ENCODE measurements at regions not wholly inside any gene's neighbourhood (a gene's known extent, or its start where the extent isn't known, plus 50 kb on each side); places are given as distances from the start of the nearest gene placed in this dataset.

DNA sequence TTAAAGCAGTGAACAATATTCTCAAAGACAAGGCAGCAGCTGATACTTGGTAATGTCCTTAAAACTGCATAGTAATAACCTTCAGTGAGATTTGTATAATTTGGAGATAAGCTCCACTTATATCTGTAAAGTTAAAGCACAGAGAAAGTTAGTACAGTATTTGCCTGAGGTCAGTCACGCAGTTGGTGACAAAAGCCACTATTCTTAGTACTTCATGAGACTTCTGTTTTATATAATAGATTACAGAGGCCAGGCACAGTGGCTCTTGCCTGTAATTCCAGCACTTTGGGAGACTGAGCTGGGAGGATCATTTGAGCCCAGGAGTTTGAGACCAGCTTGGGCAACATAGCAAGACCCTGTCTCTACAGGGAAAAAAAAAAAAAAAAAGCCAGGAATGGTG lies 266.4 kb upstream of the DMRT1 start:
- TF ChIP-seq, protein P1, sequence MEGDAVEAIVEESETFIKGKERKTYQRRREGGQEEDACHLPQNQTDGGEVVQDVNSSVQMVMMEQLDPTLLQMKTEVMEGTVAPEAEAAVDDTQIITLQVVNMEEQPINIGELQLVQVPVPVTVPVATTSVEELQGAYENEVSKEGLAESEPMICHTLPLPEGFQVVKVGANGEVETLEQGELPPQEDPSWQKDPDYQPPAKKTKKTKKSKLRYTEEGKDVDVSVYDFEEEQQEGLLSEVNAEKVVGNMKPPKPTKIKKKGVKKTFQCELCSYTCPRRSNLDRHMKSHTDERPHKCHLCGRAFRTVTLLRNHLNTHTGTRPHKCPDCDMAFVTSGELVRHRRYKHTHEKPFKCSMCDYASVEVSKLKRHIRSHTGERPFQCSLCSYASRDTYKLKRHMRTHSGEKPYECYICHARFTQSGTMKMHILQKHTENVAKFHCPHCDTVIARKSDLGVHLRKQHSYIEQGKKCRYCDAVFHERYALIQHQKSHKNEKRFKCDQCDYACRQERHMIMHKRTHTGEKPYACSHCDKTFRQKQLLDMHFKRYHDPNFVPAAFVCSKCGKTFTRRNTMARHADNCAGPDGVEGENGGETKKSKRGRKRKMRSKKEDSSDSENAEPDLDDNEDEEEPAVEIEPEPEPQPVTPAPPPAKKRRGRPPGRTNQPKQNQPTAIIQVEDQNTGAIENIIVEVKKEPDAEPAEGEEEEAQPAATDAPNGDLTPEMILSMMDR (IDR thresholded peaks at IDR 0.05) = no peak
- TF ChIP-seq POLR2AphosphoS5 (IDR thresholded peaks at IDR 0.05; ENCODE audit: insufficient read depth in 1 of 2, low read depth in 1 of 2) = no peak
- TF ChIP-seq POLR2A (IDR thresholded peaks at IDR 0.05) = no peak
